SK-N-SH (cell line): ENCODE measurements at regions not wholly inside any gene's neighbourhood (a gene's known extent, or its start where the extent isn't known, plus 50 kb on each side); places are given as distances from the start of the nearest gene placed in this dataset.

ENCODE experiments used
- CTCF ChIA-PET: fragments of 300-600, 350-600 bp; formaldehyde crosslinking; extraction: SDS; loops from one replicate; lab custom pipeline; 2021; lab: Yijun Ruan, JAX
- POLR2A ChIA-PET: fragments of 350-600 bp; sonication (Branson Sonifier 250); formaldehyde crosslinking; extraction: SDS; loops from one replicate; lab custom pipeline; 2020; ENCODE audit warnings: antibody characterized with exemption, inconsistent platforms; lab: Yijun Ruan, JAX
- DNase-seq: peaks from one replicate; pipeline ENCODE4 v3.0.0; 2012
- H2AFZ ChIP-seq: fragments of 200-600 bp; sonication (generic); 2 replicates; pipeline ENCODE4 v1.8.1; 2016; ENCODE audit warnings: antibody characterized with exemption, mild to moderate bottlenecking, low read depth
- H3F3A ChIP-seq: fragments of 200-600 bp; sonication (generic); replicated peaks from 2 replicates; pipeline ENCODE3; 2016; ENCODE audit warnings: antibody characterized with exemption, mild to moderate bottlenecking; ENCODE audit not compliant: insufficient read depth
- H3K27ac ChIP-seq, 2 experiments: fragments of 200-500 bp in 1 of 2; fragments of 200-600 bp in 1 of 2; sonication (Bioruptor generic) in 1 of 2; sonication (generic), shearing (Covaris generic) in 1 of 2; 2 replicates each; pipeline versions ENCODE4 v1.5.1 to v1.6.1; 2014 to 2016; ENCODE audit warnings: low read depth in 2 of 2, inconsistent platforms in 1 of 2, low read length in 1 of 2, mild to moderate bottlenecking in 1 of 2, mixed read lengths in 1 of 2
- H3K27me3 ChIP-seq: fragments of 200-600 bp; sonication (generic), shearing (Covaris generic); 2 replicates; pipeline ENCODE4 v1.6.1; 2016; ENCODE audit warnings: mixed run types; ENCODE audit not compliant: insufficient read depth
- H3K36me3 ChIP-seq, 2 experiments: fragments of 200-500 bp in 1 of 2; fragments of 200-600 bp in 1 of 2; sonication (Bioruptor generic) in 1 of 2; sonication (generic) in 1 of 2; replicated peaks in 1 of 2; 2 replicates each; pipeline versions ENCODE3 to v1.5.1; 2014 to 2016; ENCODE audit warnings: low read length in 1 of 2, mild to moderate bottlenecking in 1 of 2; ENCODE audit not compliant: insufficient read depth in 2 of 2, control insufficient read depth in 1 of 2
- H3K4me1 ChIP-seq, 2 experiments: fragments of 200-500 bp in 1 of 2; fragments of 200-600 bp in 1 of 2; sonication (Bioruptor generic) in 1 of 2; sonication (generic), shearing (Covaris generic) in 1 of 2; 2 replicates each; pipeline versions ENCODE4 v1.5.1 to v1.6.1; 2014 to 2016; ENCODE audit warnings: low read depth in 1 of 2, low read length in 1 of 2, mixed run types in 1 of 2; ENCODE audit not compliant: insufficient read depth in 2 of 2, control insufficient read depth in 1 of 2
- H3K4me2 ChIP-seq: fragments of 200-600 bp; sonication (generic), shearing (Covaris generic); 2 replicates; pipeline ENCODE4 v1.6.1; 2017; ENCODE audit warnings: mixed run types
- H3K4me3 ChIP-seq, 2 experiments: fragments of 200-500 bp in 1 of 2; fragments of 200-600 bp in 1 of 2; sonication (Bioruptor generic) in 1 of 2; sonication (generic), shearing (Covaris generic) in 1 of 2; 2 replicates each; pipeline versions ENCODE4 v1.5.1 to v1.8.1; 2014 to 2016; ENCODE audit warnings: low read depth in 2 of 2, inconsistent platforms in 1 of 2, low read length in 1 of 2, mild to moderate bottlenecking in 1 of 2, mixed read lengths in 1 of 2, moderate library complexity in 1 of 2
- H3K79me2 ChIP-seq: fragments of 200-600 bp; sonication (generic); 2 replicates; pipeline ENCODE4 v1.8.1; 2017; ENCODE audit warnings: mild to moderate bottlenecking; ENCODE audit not compliant: insufficient read depth
- H3K9ac ChIP-seq: fragments of 200-600 bp; sonication (generic); 2 replicates; pipeline ENCODE4 v1.6.1; 2017; ENCODE audit warnings: mixed run types
- H3K9me2 ChIP-seq: fragments of 200-600 bp; sonication (generic); 2 replicates; pipeline ENCODE4 v1.6.1; 2017; ENCODE audit warnings: mixed run types
- H3K9me3 ChIP-seq: fragments of 200-600 bp; sonication (generic); 2 replicates; pipeline ENCODE4 v1.6.1; 2017; ENCODE audit warnings: mixed run types, mild to moderate bottlenecking, moderate library complexity
- H4K20me1 ChIP-seq: fragments of 200-600 bp; sonication (generic); 2 replicates; pipeline ENCODE4 v1.6.1; 2017; ENCODE audit warnings: mild to moderate bottlenecking, mixed run types; ENCODE audit not compliant: insufficient read depth
- EZH2phosphoT487 ChIP-seq: fragments of 200-600 bp; sonication (generic); IDR thresholded peaks from 2 replicates; pipeline ENCODE4 v1.6.1; 2017; ENCODE audit warnings: low read depth, mixed run types, mild to moderate bottlenecking, antibody characterized with exemption, moderate library complexity, borderline replicate concordance
- FOXM1 ChIP-seq: IDR thresholded peaks from 2 replicates; pipeline ENCODE4 v1.4.0; 2012; ENCODE audit warnings: low read depth, mild to moderate bottlenecking
- JUND ChIP-seq: IDR thresholded peaks from 2 replicates; pipeline ENCODE4 v1.4.0; 2012
- NFIC ChIP-seq: IDR thresholded peaks from 2 replicates; pipeline ENCODE4 v1.4.0; 2012; ENCODE audit warnings: borderline replicate concordance
- TEAD4 ChIP-seq: IDR thresholded peaks from 2 replicates; pipeline ENCODE4 v1.4.0; 2012; ENCODE audit warnings: mild to moderate bottlenecking, borderline replicate concordance; ENCODE audit not compliant: insufficient read depth
- WGBS: methylation state at CpG from one replicate; pipeline ENCODE4 v1.1.6; 2017; ENCODE audit warnings: low lambda C conversion rate; 5-methylcytosine and 5-hydroxymethylcytosine counted together
- TF ChIP-seq, protein P1 (sequence below): fragments of 200-600 bp; sonication (generic); IDR thresholded peaks from 2 replicates; pipeline ENCODE4 v1.6.1; 2017; ENCODE audit warnings: antibody characterized with exemption, mild to moderate bottlenecking, moderate library complexity
- TF ChIP-seq, protein P2 (sequence below): IDR thresholded peaks from 2 replicates; pipeline ENCODE4 v1.4.0; 2012; ENCODE audit warnings: low read depth, borderline replicate concordance
- TF ChIP-seq, protein P3 (sequence below): fragments of 150-350 bp; IDR thresholded peaks from 2 replicates; pipeline ENCODE4 v1.6.1; 2017; ENCODE audit warnings: antibody characterized with exemption, low read length, low read depth, borderline replicate concordance
- TF ChIP-seq, protein P4 (sequence below): IDR thresholded peaks from 2 replicates; pipeline ENCODE4 v1.4.0; 2012; ENCODE audit warnings: low read depth

DNA sequence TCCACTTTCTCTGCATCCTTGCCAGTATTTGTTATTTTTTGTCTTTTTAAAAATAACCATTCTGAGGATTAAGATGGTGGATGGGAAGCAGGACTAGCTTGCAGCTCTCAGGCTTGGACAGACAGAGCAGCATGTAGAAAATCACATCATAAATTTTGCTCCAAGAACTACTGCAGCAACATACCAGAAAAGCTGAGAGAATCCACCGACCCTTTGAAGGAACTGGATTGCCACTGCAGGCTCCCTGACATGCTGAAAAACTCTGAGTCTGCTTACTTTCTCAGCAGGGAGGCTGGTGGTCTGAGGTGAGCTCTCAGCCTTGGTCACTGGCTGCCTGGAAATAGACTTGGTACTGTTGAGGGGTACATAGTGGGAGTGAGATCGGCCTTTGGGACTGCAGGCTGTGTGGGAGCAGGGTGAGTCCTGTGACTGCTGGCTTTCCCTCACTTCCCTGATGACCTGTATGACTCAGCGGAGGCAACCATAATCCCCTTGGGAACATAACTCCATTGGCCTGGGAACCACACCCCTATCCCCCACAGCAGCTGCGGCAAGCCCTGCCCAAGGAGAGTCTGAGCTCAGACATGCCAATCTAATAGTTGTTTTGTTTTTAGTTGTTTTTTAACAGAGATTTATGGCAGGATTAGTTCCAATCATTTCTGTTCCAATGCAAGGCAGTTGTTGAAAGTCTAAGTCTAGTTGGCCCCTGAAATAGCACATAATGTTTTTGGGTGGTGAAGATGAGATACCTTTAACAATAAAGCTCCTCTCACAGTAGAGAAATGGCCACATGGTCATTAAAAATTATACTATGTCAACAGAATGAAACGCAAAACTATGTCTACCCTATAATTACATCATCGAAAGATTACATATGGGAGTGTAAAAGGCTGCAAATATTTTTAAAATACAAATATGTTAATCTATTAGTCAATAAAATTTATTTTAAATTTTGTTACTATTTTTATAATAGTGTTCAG is 414.2 kb upstream of the CHAC2 start (continued):
- TF ChIP-seq, protein P1, sequence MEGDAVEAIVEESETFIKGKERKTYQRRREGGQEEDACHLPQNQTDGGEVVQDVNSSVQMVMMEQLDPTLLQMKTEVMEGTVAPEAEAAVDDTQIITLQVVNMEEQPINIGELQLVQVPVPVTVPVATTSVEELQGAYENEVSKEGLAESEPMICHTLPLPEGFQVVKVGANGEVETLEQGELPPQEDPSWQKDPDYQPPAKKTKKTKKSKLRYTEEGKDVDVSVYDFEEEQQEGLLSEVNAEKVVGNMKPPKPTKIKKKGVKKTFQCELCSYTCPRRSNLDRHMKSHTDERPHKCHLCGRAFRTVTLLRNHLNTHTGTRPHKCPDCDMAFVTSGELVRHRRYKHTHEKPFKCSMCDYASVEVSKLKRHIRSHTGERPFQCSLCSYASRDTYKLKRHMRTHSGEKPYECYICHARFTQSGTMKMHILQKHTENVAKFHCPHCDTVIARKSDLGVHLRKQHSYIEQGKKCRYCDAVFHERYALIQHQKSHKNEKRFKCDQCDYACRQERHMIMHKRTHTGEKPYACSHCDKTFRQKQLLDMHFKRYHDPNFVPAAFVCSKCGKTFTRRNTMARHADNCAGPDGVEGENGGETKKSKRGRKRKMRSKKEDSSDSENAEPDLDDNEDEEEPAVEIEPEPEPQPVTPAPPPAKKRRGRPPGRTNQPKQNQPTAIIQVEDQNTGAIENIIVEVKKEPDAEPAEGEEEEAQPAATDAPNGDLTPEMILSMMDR, result no peak

DNA sequence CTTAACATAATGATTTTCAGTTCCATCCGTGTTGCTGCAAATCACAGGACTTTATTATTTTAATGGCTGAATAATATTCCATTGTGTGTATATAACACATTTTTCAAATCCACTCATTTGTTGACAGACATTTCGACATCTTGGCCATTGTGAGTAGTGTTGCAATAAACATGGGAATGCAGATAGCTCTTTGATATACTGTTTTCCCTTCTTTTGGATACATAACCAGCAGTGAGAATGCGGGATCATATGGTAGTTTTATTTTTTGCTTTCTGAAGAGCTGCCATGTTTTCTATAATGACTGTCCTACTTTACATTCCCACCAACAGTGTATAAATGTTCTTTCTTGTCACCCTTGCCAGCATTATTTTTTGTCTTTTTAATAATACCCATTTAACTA is 420.3 kb upstream of the CHAC2 start:
- POLR2A ChIA-PET, result no interaction called here
- no peaks in the 10 kb centered on the region for H3K36me3 ChIP-seq
- no peak overlapping the region for H3K4me2 ChIP-seq
- H2AFZ ChIP-seq, result no peak overlapping the region
- no peaks in the 10 kb centered on the region for H3K79me2 ChIP-seq
- no peak overlapping the region for H3K9ac ChIP-seq
- H3K4me3 ChIP-seq, result no peak overlapping the region
- H3K27me3 ChIP-seq, result no peaks in the 10 kb centered on the region
- no peak for DNase-seq
- H3K9me2 ChIP-seq, result no peaks in the 10 kb centered on the region
- TF ChIP-seq NFIC, result no peak
- TF ChIP-seq JUND, result no peak
- no peak overlapping the region for H3K27ac ChIP-seq
- H3F3A ChIP-seq, result no peaks in the 10 kb centered on the region
- 5% methylated on average over 3 of the region's 3 CpGs for WGBS
- CTCF ChIA-PET, result no interaction called here
- H3K4me1 ChIP-seq, result no peaks in the 10 kb centered on the region
- no peaks in the 10 kb centered on the region for H4K20me1 ChIP-seq
- no peaks in the 10 kb centered on the region for H3K9me3 ChIP-seq

DNA sequence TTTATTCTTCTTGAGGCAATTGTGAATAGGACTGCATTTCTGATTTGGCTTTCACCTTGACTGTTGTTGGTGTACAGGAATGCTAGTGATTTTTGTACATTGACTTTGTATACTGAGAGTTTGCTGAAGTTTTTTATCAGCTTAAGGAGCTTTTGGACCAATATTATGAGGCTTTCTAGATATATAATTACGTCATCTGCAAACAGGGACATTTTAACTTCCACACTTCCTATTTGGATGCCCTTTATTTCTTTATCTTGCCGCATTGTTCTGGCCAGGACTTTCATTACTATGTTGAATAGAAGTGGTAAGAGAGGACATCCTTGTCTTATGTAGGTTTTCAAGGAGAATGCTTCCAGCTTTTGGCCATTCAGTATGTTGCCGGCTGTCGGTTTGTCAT is 425.4 kb upstream of the CHAC2 start:
- no peaks in the 10 kb centered on the region for H4K20me1 ChIP-seq
- no peaks in the 10 kb centered on the region for H3F3A ChIP-seq
- H3K9me3 ChIP-seq, result no peaks in the 10 kb centered on the region
- CTCF ChIA-PET, result no interaction called here
- no peaks in the 10 kb centered on the region for H3K79me2 ChIP-seq
- H3K27me3 ChIP-seq, result no peaks in the 10 kb centered on the region
- no peak overlapping the region for H3K4me2 ChIP-seq
- H3K27ac ChIP-seq, result no peak overlapping the region
- WGBS, result 26% methylated on average over 4 of the region's 4 CpGs
- no peaks in the 10 kb centered on the region for H3K36me3 ChIP-seq
- TF ChIP-seq JUND (no peak), FOXM1 (no peak), EZH2phosphoT487 (no peak), TEAD4 (no peak)
- TF ChIP-seq, protein P2, sequence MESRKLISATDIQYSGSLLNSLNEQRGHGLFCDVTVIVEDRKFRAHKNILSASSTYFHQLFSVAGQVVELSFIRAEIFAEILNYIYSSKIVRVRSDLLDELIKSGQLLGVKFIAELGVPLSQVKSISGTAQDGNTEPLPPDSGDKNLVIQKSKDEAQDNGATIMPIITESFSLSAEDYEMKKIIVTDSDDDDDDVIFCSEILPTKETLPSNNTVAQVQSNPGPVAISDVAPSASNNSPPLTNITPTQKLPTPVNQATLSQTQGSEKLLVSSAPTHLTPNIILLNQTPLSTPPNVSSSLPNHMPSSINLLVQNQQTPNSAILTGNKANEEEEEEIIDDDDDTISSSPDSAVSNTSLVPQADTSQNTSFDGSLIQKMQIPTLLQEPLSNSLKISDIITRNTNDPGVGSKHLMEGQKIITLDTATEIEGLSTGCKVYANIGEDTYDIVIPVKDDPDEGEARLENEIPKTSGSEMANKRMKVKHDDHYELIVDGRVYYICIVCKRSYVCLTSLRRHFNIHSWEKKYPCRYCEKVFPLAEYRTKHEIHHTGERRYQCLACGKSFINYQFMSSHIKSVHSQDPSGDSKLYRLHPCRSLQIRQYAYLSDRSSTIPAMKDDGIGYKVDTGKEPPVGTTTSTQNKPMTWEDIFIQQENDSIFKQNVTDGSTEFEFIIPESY, result no peak
- TF ChIP-seq, protein P3, sequence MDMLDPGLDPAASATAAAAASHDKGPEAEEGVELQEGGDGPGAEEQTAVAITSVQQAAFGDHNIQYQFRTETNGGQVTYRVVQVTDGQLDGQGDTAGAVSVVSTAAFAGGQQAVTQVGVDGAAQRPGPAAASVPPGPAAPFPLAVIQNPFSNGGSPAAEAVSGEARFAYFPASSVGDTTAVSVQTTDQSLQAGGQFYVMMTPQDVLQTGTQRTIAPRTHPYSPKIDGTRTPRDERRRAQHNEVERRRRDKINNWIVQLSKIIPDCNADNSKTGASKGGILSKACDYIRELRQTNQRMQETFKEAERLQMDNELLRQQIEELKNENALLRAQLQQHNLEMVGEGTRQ, result no peak
- TF ChIP-seq, protein P4, sequence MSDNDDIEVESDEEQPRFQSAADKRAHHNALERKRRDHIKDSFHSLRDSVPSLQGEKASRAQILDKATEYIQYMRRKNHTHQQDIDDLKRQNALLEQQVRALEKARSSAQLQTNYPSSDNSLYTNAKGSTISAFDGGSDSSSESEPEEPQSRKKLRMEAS, result no peak
- TF ChIP-seq, all 33 proteins: peak for 0
- POLR2A ChIA-PET, result no interaction called here
- H3K4me1 ChIP-seq, result no peaks in the 10 kb centered on the region
- no peak overlapping the region for H2AFZ ChIP-seq
- no peaks in the 10 kb centered on the region for H3K9me2 ChIP-seq
- no peak overlapping the region for H3K4me3 ChIP-seq
- DNase-seq, result no peak
- H3K9ac ChIP-seq, result no peak overlapping the region
